Keratinocyte (primary cell): ENCODE measurements at regions not wholly inside any gene's neighbourhood (a gene's known extent, or its start where the extent isn't known, plus 50 kb on each side); places are given as distances from the start of the nearest gene placed in this dataset.

Experiments
- DNase-seq: peaks from one replicate; pipeline ENCODE4 v3.0.0-alpha.2; 2011; ENCODE audit warnings: low read depth, missing footprints, low spot score
- FAIRE-seq: peaks from 2 replicates; lab custom pipeline; 2011; peaks lifted over from hg19 to GRCh38; lab: Jason Lieb, UNC
- H2AFZ ChIP-seq: 2 replicates; pipeline ENCODE4 v1.6.0; 2012; ENCODE audit warnings: low read length, control low read depth, inconsistent platforms; ENCODE audit not compliant: control insufficient read depth
- H3K27ac ChIP-seq: 2 replicates; pipeline ENCODE4 v1.5.1; 2011; ENCODE audit warnings: low read length; ENCODE audit not compliant: control insufficient read depth, insufficient read depth
- H3K27me3 ChIP-seq: 3 replicates; pipeline ENCODE4 v1.6.0; 2011; ENCODE audit warnings: low read length; ENCODE audit not compliant: control insufficient read depth, insufficient read depth; ENCODE audit errors: extremely low read depth
- H3K36me3 ChIP-seq, 2 experiments: 2 replicates in 1 of 2; 3 replicates in 1 of 2; pipeline ENCODE4 v1.5.1; 2011; ENCODE audit warnings: low read length in 2 of 2, mild to moderate bottlenecking in 1 of 2; ENCODE audit not compliant: control insufficient read depth in 2 of 2, insufficient read depth in 2 of 2; ENCODE audit errors: extremely low read depth in 1 of 2
- H3K4me1 ChIP-seq: 3 replicates; pipeline ENCODE4 v1.5.1; 2011; ENCODE audit warnings: low read length; ENCODE audit not compliant: control insufficient read depth, insufficient read depth; ENCODE audit errors: extremely low read depth
- H3K4me2 ChIP-seq: 3 replicates; pipeline ENCODE4 v1.6.0; 2011; ENCODE audit warnings: low read depth, low read length; ENCODE audit not compliant: control insufficient read depth, insufficient read depth; ENCODE audit errors: extremely low read depth
- H3K4me3 ChIP-seq, 3 experiments: fragments of 200-600 bp in 1 of 3; sonication (generic) in 1 of 3; 2 replicates in 2 of 3; 3 replicates in 1 of 3; pipeline ENCODE4 v1.5.1; 2011 to 2016; ENCODE audit warnings: low read length in 3 of 3, mild to moderate bottlenecking in 3 of 3, control low read depth in 2 of 3, inconsistent platforms in 1 of 3, low read depth in 1 of 3, mixed read lengths in 1 of 3, mixed run types in 1 of 3, moderate library complexity in 1 of 3; ENCODE audit not compliant: control insufficient read depth in 2 of 3, insufficient read depth in 2 of 3; ENCODE audit errors: extremely low read depth in 1 of 3
- H3K79me2 ChIP-seq: 2 replicates; pipeline ENCODE4 v1.6.0; 2012; ENCODE audit warnings: low read length; ENCODE audit not compliant: control insufficient read depth, insufficient read depth
- H3K9ac ChIP-seq: 3 replicates; pipeline ENCODE4 v1.6.0; 2011; ENCODE audit warnings: low read length; ENCODE audit not compliant: control insufficient read depth, insufficient read depth; ENCODE audit errors: extremely low read depth
- H3K9me1 ChIP-seq: 3 replicates; pipeline ENCODE4 v1.6.0; 2011; ENCODE audit warnings: low read length; ENCODE audit not compliant: control insufficient read depth, insufficient read depth; ENCODE audit errors: extremely low read depth
- H3K9me3 ChIP-seq: 2 replicates; pipeline ENCODE4 v1.5.1; 2012; ENCODE audit warnings: low read depth, low read length; ENCODE audit not compliant: control insufficient read depth
- H4K20me1 ChIP-seq: 3 replicates; pipeline ENCODE4 v1.6.0; 2011; ENCODE audit warnings: low read length; ENCODE audit not compliant: control insufficient read depth, insufficient read depth; ENCODE audit errors: extremely low read depth
- EZH2 ChIP-seq: IDR thresholded peaks from one replicate; pipeline ENCODE4 v1.6.1; 2012; ENCODE audit warnings: inconsistent platforms, mild to moderate bottlenecking, low read length, moderate library complexity
- dilution Hi-C: fragments of 300-500 bp; cut with MboI; formaldehyde crosslinking; loops from one replicate; pipeline ENCODE4 v1.7.0; 2020; ENCODE audit warnings: low sequenced_read_pairs; ENCODE audit not compliant: extremely low pct_ligation_motif_present
- TF ChIP-seq, protein P1 (sequence below), 3 experiments: IDR thresholded peaks in 1 of 3; conservative IDR thresholded peaks in 1 of 3; optimal IDR thresholded peaks in 1 of 3; 2 replicates in 2 of 3; 3 replicates in 1 of 3; pipeline versions ENCODE3 to v1.5.1; 2011; ENCODE audit warnings: low read length in 3 of 3, mild to moderate bottlenecking in 3 of 3, moderate library complexity in 2 of 3, control low read depth in 1 of 3, inconsistent platforms in 1 of 3; ENCODE audit not compliant: insufficient read depth in 2 of 3; ENCODE audit errors: extremely low read depth in 1 of 3

DNA sequence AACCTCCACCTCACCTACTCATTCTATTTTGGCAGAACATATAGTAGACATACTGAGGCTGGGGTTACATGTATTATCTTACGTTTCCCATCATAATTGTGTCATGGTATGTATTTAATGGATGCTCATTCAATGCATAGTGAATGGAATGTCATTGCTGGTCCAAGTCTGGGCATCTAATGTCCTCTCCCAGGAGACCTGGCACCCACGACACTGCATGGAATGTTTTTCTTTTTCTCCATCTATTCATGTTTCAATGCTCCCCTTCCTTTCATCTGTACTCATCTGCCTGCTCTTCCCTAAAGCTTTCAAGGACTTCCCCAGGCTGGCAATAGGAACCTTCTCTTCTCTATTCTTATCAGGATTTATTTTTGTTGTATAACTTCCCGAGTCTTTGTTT is 50.8 kb upstream of the SLIT3 start:
- Histone ChIP-seq H3K4me2 (no peak overlapping the region), H3K4me1 (peaks cover 62% of the 10 kb centered on the region), H3K27ac (no peak overlapping the region)

DNA sequence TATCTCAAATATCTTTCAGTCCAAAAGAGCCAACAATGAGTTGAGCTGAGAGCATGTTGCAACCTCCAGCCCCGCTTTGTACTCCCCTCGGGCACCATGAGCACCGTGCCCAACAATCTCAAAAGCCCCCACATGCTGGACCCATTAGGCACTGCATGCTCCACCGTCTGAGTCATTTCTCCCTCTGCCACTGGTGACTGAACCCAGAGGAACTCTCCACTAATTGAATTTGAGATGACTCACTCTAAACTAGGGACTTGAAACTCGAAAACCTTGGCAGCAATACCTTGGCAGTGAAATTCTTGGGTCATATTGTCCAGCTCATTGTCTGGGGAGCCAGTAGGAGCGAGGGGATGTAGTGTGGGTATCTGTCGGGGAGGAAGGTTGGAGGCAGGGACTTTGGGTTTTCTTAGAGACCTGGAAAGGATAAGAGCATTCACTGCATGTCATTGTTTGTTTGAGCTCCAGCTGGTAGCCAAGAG is 49.9 kb upstream of the SLIT3 start:
- Histone ChIP-seq H3K27ac (peak overlapping the region; percentile 72), H3K36me3 (no peaks in the 10 kb centered on the region), H3K4me3 (no peak overlapping the region), H3K27me3 (no peaks in the 10 kb centered on the region), H2AFZ (no peak overlapping the region), H3K79me2 (no peaks in the 10 kb centered on the region), H3K4me1 (peaks cover 53% of the 10 kb centered on the region), H3K9me1 (no peaks in the 10 kb centered on the region), H3K4me2 (peak overlapping the region; percentile 54), H3K9ac (no peak overlapping the region), H4K20me1 (no peaks in the 10 kb centered on the region), H3K9me3 (no peaks in the 10 kb centered on the region)
- dilution Hi-C loops, result no loop called here
- TF ChIP-seq, protein P1, sequence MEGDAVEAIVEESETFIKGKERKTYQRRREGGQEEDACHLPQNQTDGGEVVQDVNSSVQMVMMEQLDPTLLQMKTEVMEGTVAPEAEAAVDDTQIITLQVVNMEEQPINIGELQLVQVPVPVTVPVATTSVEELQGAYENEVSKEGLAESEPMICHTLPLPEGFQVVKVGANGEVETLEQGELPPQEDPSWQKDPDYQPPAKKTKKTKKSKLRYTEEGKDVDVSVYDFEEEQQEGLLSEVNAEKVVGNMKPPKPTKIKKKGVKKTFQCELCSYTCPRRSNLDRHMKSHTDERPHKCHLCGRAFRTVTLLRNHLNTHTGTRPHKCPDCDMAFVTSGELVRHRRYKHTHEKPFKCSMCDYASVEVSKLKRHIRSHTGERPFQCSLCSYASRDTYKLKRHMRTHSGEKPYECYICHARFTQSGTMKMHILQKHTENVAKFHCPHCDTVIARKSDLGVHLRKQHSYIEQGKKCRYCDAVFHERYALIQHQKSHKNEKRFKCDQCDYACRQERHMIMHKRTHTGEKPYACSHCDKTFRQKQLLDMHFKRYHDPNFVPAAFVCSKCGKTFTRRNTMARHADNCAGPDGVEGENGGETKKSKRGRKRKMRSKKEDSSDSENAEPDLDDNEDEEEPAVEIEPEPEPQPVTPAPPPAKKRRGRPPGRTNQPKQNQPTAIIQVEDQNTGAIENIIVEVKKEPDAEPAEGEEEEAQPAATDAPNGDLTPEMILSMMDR (optimal IDR thresholded peaks at IDR 0.05 in 1 of 3, IDR thresholded peaks at IDR 0.05 in 1 of 3, conservative IDR thresholded peaks at IDR 0.05 in 1 of 3; ENCODE audit: extremely low read depth in 1 of 3, insufficient read depth in 2 of 3, low read length in 3 of 3), result no peak
- no peak for TF ChIP-seq EZH2
- FAIRE-seq (peak; percentile 99), DNase-seq (peak; percentile 96)

More for the DNA sequence above, 50.8 kb upstream of the SLIT3 start:
- H4K20me1 ChIP-seq, result no peaks in the 10 kb centered on the region
- no peaks in the 10 kb centered on the region for H3K9me1 ChIP-seq
- H3K4me3 ChIP-seq, result no peak overlapping the region
- DNase-seq, result no peak
- no peak for TF ChIP-seq EZH2
- TF ChIP-seq, protein P1 (optimal IDR thresholded peaks at IDR 0.05 in 1 of 3, IDR thresholded peaks at IDR 0.05 in 1 of 3, conservative IDR thresholded peaks at IDR 0.05 in 1 of 3; ENCODE audit: extremely low read depth in 1 of 3, insufficient read depth in 2 of 3, low read length in 3 of 3), result no peak
- no peaks in the 10 kb centered on the region for H3K27me3 ChIP-seq
- H3K9me3 ChIP-seq, result no peaks in the 10 kb centered on the region
- H3K79me2 ChIP-seq, result no peaks in the 10 kb centered on the region
- peak overlapping the region; percentile 17 for H2AFZ ChIP-seq
- H3K36me3 ChIP-seq, result no peaks in the 10 kb centered on the region
- dilution Hi-C loops, result no loop called here
- FAIRE-seq, result no peak
- no peak overlapping the region for H3K9ac ChIP-seq
